Tibial nerve (tissue), 4 donors: ENCODE measurements at regions not wholly inside any gene's neighbourhood (a gene's known extent, or its start where the extent isn't known, plus 50 kb on each side); places are given as distances from the start of the nearest gene placed in this dataset.

Source experiments
- DNase-seq, 2 donors: peaks; one replicate each; pipeline ENCODE4 v3.0.0-alpha.2; 2019; ENCODE audit warnings: low spot score in 2 of 2
- H3K27ac ChIP-seq, 4 donors: fragments of 200-600 bp; sonication (generic) in 3 of 4; one replicate each; pipeline ENCODE4 v1.5.1; 2017 to 2019; ENCODE audit warnings: mild to moderate bottlenecking in 1 of 4
- H3K27me3 ChIP-seq, 2 donors: fragments of 200-600 bp; sonication (generic) in 1 of 2; one replicate each; pipeline versions ENCODE4 v1.5.1 to v1.6.0; 2017 to 2019
- H3K36me3 ChIP-seq, 3 donors: fragments of 200-600 bp; sonication (generic); one replicate each; pipeline ENCODE4 v1.5.1; 2018 to 2019
- H3K4me1 ChIP-seq, 4 donors: fragments of 200-600 bp; sonication (generic) in 3 of 4; one replicate each; pipeline ENCODE4 v1.5.1; 2017 to 2019
- H3K4me3 ChIP-seq, 4 donors: fragments of 200-600 bp; sonication (generic) in 3 of 4; one replicate each; pipeline ENCODE4 v1.5.1; 2017 to 2019; ENCODE audit warnings: mild to moderate bottlenecking in 1 of 4, moderate library complexity in 1 of 4
- H3K9me3 ChIP-seq, 4 donors: fragments of 200-600 bp; sonication (generic) in 3 of 4; one replicate each; pipeline ENCODE4 v1.5.1; 2017 to 2019
- EP300 ChIP-seq, 2 donors: sonication (generic); formaldehyde crosslinking; IDR thresholded peaks; one replicate each; pipeline ENCODE4 v1.6.1; 2017; ENCODE audit warnings: antibody characterized with exemption in 2 of 2, mild to moderate bottlenecking in 1 of 2
- POLR2A ChIP-seq, 2 donors: fragments of 450-650 bp; IDR thresholded peaks; one replicate each; pipeline ENCODE4 v1.6.1; 2017; ENCODE audit warnings: antibody characterized with exemption in 2 of 2, mild to moderate bottlenecking in 2 of 2, moderate library complexity in 2 of 2
- WGBS, 2 donors: methylation state at CpG; one replicate each; pipeline ENCODE4 v1.1.5; 2018; 5-methylcytosine and 5-hydroxymethylcytosine counted together
- TF ChIP-seq, protein P1 (sequence below), 5 experiments: fragments of 200-600 bp in 3 of 5; fragments of 450-650 bp in 2 of 5; sonication (generic) in 3 of 5; IDR thresholded peaks; one replicate each; pipeline ENCODE4 v1.5.1; 2016 to 2019; ENCODE audit warnings: antibody characterized with exemption in 5 of 5, mild to moderate bottlenecking in 3 of 5, moderate library complexity in 2 of 5

DNA sequence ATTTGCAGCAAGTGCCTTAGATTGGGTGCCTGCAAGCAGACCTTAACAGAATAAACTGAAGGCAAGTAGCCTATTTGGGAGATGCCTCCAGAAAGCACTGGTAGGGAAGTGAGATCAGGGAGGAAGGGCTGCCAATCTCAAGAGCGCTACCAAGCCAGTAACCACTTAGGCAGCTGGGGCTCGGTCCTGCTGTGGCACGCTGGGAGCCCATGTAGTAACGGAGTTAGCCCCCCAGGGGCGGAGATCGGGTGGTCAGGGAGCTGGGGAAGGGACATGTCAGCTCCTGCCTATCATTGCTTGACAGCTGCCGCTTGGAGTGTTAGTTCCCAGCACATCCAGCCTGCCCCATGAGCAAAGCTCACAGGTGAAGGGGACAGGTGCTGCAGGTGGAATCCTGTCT, 127.0 kb downstream of the CEBPB start:
- TF ChIP-seq EP300 (IDR thresholded peaks at IDR 0.05) (no peak), POLR2A (IDR thresholded peaks at IDR 0.05) (no peak)
- TF ChIP-seq, protein P1, sequence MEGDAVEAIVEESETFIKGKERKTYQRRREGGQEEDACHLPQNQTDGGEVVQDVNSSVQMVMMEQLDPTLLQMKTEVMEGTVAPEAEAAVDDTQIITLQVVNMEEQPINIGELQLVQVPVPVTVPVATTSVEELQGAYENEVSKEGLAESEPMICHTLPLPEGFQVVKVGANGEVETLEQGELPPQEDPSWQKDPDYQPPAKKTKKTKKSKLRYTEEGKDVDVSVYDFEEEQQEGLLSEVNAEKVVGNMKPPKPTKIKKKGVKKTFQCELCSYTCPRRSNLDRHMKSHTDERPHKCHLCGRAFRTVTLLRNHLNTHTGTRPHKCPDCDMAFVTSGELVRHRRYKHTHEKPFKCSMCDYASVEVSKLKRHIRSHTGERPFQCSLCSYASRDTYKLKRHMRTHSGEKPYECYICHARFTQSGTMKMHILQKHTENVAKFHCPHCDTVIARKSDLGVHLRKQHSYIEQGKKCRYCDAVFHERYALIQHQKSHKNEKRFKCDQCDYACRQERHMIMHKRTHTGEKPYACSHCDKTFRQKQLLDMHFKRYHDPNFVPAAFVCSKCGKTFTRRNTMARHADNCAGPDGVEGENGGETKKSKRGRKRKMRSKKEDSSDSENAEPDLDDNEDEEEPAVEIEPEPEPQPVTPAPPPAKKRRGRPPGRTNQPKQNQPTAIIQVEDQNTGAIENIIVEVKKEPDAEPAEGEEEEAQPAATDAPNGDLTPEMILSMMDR (IDR thresholded peaks at IDR 0.05): no peak
- 76 to 78% methylated on average over 7 of the region's 7 CpGs for WGBS, 2 donors
- H3K27me3 ChIP-seq: no peaks in the 10 kb centered on the region
- H3K36me3 ChIP-seq: no peaks in the 10 kb centered on the region
- H3K4me1 ChIP-seq: peaks cover 0 to 29% (median 14%) of the 10 kb centered on the region in 4 donors
- no peak overlapping the region for H3K27ac ChIP-seq
- H3K4me3 ChIP-seq: no peak overlapping the region
- no peaks in the 10 kb centered on the region for H3K9me3 ChIP-seq
- DNase-seq: no peak

DNA sequence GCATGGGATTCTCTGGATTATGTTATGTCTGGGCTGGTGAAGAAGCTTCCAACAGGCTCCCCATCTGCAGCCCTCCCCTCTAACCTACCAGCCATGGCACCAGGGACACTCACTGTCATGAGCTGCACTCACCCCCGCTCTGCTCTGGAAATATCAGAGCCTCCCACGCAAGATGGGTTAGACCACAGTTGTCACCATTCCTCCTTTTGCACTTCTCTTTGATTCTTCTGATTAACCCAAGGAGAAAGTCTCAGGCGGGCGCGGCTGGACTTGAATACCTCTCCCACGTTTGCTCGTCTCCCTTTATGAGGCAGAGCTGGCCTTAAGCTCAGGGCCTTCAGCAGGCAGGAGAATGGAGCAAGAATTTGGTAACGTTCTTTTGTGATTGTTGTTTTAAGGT, 128.1 kb downstream of the CEBPB start:
- Histone ChIP-seq H3K36me3 (no peaks in the 10 kb centered on the region), H3K27me3 (no peaks in the 10 kb centered on the region), H3K4me1 (peaks cover 0 to 21% (median 14%) of the 10 kb centered on the region in 4 donors), H3K9me3 (no peaks in the 10 kb centered on the region), H3K4me3 (no peak overlapping the region), H3K27ac (no peak overlapping the region)
- TF ChIP-seq POLR2A (IDR thresholded peaks at IDR 0.05): no peak
- TF ChIP-seq, protein P1 (IDR thresholded peaks at IDR 0.05): no peak
- no peak for TF ChIP-seq EP300 (IDR thresholded peaks at IDR 0.05)
- DNase-seq: no peak
- WGBS, 2 donors: 77 to 81% methylated on average over 8 of the region's 8 CpGs

DNA sequence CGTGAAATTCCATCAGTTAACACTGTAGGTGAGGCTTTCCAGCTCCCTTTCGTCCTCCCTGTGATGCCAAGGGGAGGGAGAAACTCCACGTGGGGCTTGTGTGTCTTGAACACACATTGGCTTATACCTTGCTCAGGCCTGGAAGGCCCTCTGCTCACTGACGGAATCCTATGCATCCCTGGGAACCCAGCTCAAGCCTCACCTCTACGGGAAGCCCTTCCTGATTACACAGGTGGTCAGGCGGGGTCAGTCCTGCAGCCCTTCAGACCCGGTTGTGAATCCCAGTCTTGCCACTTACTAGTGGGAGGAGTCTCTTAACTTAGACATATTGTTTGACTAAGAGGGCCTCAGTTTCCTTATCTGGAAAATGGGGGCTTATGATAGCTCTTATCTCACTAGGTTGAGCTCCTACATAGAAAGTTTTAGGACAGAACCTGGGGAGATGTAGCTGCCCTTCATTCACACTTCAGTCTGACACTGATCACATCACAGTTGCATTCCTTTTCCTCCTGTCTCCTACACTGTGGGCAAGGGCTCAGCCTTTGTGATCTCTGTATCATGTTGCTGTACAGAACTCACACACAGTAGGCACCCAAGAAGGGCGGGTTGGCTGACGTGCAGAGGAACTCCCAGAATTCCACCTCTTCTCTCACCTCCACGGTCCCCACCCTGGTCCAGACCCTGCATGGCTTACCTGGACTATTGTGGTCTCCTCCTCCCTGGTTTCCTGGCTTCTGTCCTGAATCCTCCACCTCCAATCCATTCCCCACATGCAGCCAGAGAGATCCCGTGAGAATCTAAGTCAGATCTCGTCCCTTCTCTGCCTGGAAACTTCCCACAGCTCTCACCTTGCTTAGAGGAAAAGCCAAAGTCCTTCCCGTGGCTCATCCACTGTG, 129.6 kb downstream of the CEBPB start:
- H3K4me3 ChIP-seq: peak overlapping the region in 1 of 4 donors; percentile 28

GRCh38 chr20:50320901-50321796, 130.5 kb downstream of the CEBPB start:
- H3K27me3 ChIP-seq: no peaks in the 10 kb centered on the region
- no peaks in the 10 kb centered on the region for H3K9me3 ChIP-seq
- H3K4me1 ChIP-seq: peaks cover 0 to 25% (median 14%) of the 10 kb centered on the region in 4 donors
- H3K27ac ChIP-seq: peak overlapping the region; percentile 28 to 87 (median 74)
- H3K36me3 ChIP-seq: no peaks in the 10 kb centered on the region
- 44 to 60% methylated on average over 15 to 21 of the region's 21 CpGs for WGBS, 2 donors
- TF ChIP-seq EP300 (IDR thresholded peaks at IDR 0.05) (peak in 1 of 2 donors; percentile 49), POLR2A (IDR thresholded peaks at IDR 0.05) (peak in 1 of 2 donors; percentile 34)
- TF ChIP-seq, protein P1 (IDR thresholded peaks at IDR 0.05): no peak
- peak overlapping the region in 1 of 4 donors; percentile 28 for H3K4me3 ChIP-seq
- DNase-seq: peak; percentile 82 to 85

More for the DNA sequence above, 129.6 kb downstream of the CEBPB start:
- peaks cover 0 to 21% (median 14%) of the 10 kb centered on the region in 4 donors for H3K4me1 ChIP-seq
- peak overlapping the region in 3 of 4 donors; percentile 66 to 87 (median 83) for H3K27ac ChIP-seq
- no peaks in the 10 kb centered on the region for H3K9me3 ChIP-seq
- no peaks in the 10 kb centered on the region for H3K27me3 ChIP-seq
- no peak for DNase-seq
- no peaks in the 10 kb centered on the region for H3K36me3 ChIP-seq
- TF ChIP-seq, protein P1 (IDR thresholded peaks at IDR 0.05): no peak
- no peak for TF ChIP-seq POLR2A (IDR thresholded peaks at IDR 0.05)
- TF ChIP-seq EP300 (IDR thresholded peaks at IDR 0.05): no peak
- 82 to 87% methylated on average over 12 to 13 of the region's 13 CpGs for WGBS, 2 donors
